GM21360 (cell line): ENCODE measurements at regions not wholly inside any gene's neighbourhood (a gene's known extent, or its start where the extent isn't known, plus 50 kb on each side); places are given as distances from the start of the nearest gene placed in this dataset.

Experiments used
- ATAC-seq: cut with Tn5 transposase; IDR thresholded peaks from one replicate; pipeline ENCODE4 v1.9.1; 2021; ENCODE audit warnings: mild to moderate bottlenecking, moderate library complexity; ENCODE audit not compliant: unreplicated experiment

GRCh38 chr4:11132478-11132877 is 296.2 kb downstream of the HS3ST1 start:
- no peak for ATAC-seq

- no peak for ATAC-seq
Measured at GRCh38 chr4:11131491-11131890, 297.2 kb downstream of the HS3ST1 start.

GRCh38 chr4:11130195-11130970 is 298.3 kb downstream of the HS3ST1 start:
- ATAC-seq, result no peak

GRCh38 chr4:11120435-11120834 is 308.3 kb downstream of the HS3ST1 start:
- no peak for ATAC-seq

GRCh38 chr4:11119474-11119873 is 309.2 kb downstream of the HS3ST1 start:
- no peak for ATAC-seq

GRCh38 chr4:11118513-11118912 is 310.2 kb downstream of the HS3ST1 start:
- no peak for ATAC-seq

GRCh38 chr4:11116940-11117339 is 311.8 kb downstream of the HS3ST1 start:
- no peak for ATAC-seq

- ATAC-seq, result no peak
Measured at GRCh38 chr4:11111876-11112275, 316.8 kb downstream of the HS3ST1 start.

- no peak for ATAC-seq
Measured at GRCh38 chr4:11111370-11111769, 317.3 kb downstream of the HS3ST1 start.

GRCh38 chr4:11106759-11107158 is 321.9 kb downstream of the HS3ST1 start:
- no peak for ATAC-seq

GRCh38 chr4:11106190-11106589 is 322.5 kb downstream of the HS3ST1 start:
- peak; percentile 81 for ATAC-seq

GRCh38 chr4:11105715-11106114 is 323.0 kb downstream of the HS3ST1 start:
- ATAC-seq, result no peak

GRCh38 chr4:11098461-11098860 is 330.2 kb downstream of the HS3ST1 start:
- peak; percentile 51 for ATAC-seq

- ATAC-seq, result no peak
Measured at GRCh38 chr4:11097725-11098124, 331.0 kb downstream of the HS3ST1 start.

- ATAC-seq, result no peak
Measured at GRCh38 chr4:11081006-11081405, 347.7 kb downstream of the HS3ST1 start.

GRCh38 chr4:11079171-11079570 is 349.5 kb downstream of the HS3ST1 start:
- no peak for ATAC-seq

GRCh38 chr4:11074581-11075241 is 354.0 kb downstream of the HS3ST1 start:
- ATAC-seq, result no peak

GRCh38 chr4:11073621-11074051 is 355.1 kb downstream of the HS3ST1 start:
- ATAC-seq, result no peak

- no peak for ATAC-seq
Measured at GRCh38 chr4:11072999-11073398, 355.7 kb downstream of the HS3ST1 start.

- ATAC-seq, result no peak
Measured at GRCh38 chr4:11072463-11072862, 356.2 kb downstream of the HS3ST1 start.

GRCh38 chr4:11070813-11071212 is 357.9 kb downstream of the HS3ST1 start:
- no peak for ATAC-seq

- ATAC-seq, result no peak
Measured at GRCh38 chr4:11069581-11070211, 359.0 kb downstream of the HS3ST1 start.
